ENCODE measurements at regions not wholly inside any gene's neighbourhood (a gene's known extent, or its start where the extent isn't known, plus 50 kb on each side); places are given as distances from the start of the nearest gene placed in this dataset.
"Not testable (repeated sequence)": the region's sequence is repeated elsewhere in the genome, so short reads cannot be mapped to it uniquely, and the experiment has no call there.

DNA sequence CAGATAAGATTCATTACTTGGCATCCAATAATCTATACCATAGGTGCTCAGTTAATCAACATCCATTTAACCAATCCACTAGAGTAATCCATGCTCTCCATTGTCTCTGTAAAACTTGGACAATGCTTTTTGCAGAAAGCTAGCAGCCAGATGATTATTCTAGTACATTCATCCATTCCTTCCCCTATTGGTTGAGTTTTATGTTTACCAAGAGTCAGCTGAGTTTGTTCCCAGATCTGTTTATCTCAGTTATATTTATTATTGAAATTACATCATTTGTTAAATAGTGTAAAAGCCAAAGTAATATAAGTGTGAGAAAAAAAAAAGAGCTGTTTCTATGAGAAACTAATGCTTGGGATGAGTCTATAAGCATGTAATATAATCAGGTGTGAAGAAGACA, 63.3 kb upstream of the TMC1 start:
- no peak for ATAC-seq
- TF ChIP-seq RARB (CRISPR knock-in tag; IDR thresholded peaks at IDR 0.05): no peak
- TF ChIP-seq TCF4 (CRISPR knock-in tag; IDR thresholded peaks at IDR 0.05; ENCODE audit: borderline replicate concordance): no peak
- no peak for TF ChIP-seq TOX (CRISPR knock-in tag; IDR thresholded peaks at IDR 0.05; ENCODE audit: borderline replicate concordance)
- no peak for TF ChIP-seq CSDC2 (CRISPR knock-in tag; IDR thresholded peaks at IDR 0.05)

DNA sequence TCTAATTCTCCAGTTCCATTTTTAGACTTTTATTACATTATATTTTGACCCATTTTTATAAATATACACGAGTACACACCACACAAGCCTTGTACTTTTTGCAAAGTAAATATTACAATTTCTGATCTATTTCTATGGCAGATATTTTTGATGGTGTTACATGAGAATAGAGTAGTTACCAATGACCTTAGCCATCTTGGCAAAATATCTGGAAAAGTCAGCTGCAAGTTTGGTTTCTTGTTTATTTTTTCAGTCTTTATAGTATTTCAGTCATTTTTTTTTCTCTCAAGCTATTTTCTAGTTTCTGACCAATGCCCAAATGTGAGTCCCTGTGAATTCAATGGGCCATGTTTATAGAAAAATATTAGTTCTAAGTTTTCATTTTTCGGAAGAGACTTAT, 64.0 kb upstream of the TMC1 start:
- no peak for TF ChIP-seq ARNTL (CRISPR knock-in tag; IDR thresholded peaks at IDR 0.05; ENCODE audit: borderline replicate concordance, low read depth)
- TF ChIP-seq, protein P1, sequence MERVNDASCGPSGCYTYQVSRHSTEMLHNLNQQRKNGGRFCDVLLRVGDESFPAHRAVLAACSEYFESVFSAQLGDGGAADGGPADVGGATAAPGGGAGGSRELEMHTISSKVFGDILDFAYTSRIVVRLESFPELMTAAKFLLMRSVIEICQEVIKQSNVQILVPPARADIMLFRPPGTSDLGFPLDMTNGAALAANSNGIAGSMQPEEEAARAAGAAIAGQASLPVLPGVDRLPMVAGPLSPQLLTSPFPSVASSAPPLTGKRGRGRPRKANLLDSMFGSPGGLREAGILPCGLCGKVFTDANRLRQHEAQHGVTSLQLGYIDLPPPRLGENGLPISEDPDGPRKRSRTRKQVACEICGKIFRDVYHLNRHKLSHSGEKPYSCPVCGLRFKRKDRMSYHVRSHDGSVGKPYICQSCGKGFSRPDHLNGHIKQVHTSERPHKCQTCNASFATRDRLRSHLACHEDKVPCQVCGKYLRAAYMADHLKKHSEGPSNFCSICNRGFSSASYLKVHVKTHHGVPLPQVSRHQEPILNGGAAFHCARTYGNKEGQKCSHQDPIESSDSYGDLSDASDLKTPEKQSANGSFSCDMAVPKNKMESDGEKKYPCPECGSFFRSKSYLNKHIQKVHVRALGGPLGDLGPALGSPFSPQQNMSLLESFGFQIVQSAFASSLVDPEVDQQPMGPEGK (CRISPR knock-in tag; IDR thresholded peaks at IDR 0.05; ENCODE audit: borderline replicate concordance): no peak
- no peak for ATAC-seq

DNA sequence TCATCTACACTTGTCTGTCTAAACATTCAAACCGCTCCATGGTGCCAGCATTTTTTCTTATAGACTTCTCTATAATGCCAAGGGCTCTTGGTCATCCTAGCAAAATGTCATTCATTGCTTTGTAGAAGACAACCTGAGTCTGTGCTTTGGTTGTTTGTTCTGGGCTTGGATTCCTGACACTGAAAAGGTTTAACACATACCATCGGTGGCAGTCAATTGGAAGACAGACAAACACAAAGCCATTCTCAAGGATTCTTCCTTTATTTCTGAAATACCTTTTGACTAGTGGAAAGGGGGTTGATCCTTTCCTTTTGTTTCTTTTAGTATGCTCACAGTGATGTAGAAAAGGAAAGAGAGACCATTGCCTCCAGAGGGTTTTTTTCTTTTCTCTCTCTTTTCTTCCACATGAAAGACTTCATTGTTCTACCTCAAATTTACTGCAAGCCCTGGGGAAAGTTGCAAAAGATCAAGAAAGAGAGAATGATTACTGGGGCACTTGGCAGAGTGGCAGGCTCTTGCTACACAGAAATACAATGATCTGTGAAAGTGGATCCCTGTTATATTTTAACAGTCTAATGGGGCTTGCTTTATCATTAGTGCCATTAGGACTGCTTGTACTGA, 66.4 kb upstream of the TMC1 start:
- no peak for ATAC-seq
- TF ChIP-seq TCF4 (CRISPR knock-in tag; IDR thresholded peaks at IDR 0.05; ENCODE audit: borderline replicate concordance) (no peak), RARB (CRISPR knock-in tag; IDR thresholded peaks at IDR 0.05) (no peak), CSDC2 (CRISPR knock-in tag; IDR thresholded peaks at IDR 0.05) (no peak), ZNF70 (CRISPR knock-in tag; IDR thresholded peaks at IDR 0.05) (no peak)
- TF ChIP-seq, protein P2, sequence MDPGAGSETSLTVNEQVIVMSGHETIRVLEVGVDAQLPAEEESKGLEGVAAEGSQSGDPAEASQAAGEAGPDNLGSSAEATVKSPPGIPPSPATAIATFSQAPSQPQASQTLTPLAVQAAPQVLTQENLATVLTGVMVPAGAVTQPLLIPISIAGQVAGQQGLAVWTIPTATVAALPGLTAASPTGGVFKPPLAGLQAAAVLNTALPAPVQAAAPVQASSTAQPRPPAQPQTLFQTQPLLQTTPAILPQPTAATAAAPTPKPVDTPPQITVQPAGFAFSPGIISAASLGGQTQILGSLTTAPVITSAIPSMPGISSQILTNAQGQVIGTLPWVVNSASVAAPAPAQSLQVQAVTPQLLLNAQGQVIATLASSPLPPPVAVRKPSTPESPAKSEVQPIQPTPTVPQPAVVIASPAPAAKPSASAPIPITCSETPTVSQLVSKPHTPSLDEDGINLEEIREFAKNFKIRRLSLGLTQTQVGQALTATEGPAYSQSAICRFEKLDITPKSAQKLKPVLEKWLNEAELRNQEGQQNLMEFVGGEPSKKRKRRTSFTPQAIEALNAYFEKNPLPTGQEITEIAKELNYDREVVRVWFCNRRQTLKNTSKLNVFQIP (CRISPR knock-in tag; IDR thresholded peaks at IDR 0.05; ENCODE audit: borderline replicate concordance, low read depth): no peak
- TF ChIP-seq, protein P3, sequence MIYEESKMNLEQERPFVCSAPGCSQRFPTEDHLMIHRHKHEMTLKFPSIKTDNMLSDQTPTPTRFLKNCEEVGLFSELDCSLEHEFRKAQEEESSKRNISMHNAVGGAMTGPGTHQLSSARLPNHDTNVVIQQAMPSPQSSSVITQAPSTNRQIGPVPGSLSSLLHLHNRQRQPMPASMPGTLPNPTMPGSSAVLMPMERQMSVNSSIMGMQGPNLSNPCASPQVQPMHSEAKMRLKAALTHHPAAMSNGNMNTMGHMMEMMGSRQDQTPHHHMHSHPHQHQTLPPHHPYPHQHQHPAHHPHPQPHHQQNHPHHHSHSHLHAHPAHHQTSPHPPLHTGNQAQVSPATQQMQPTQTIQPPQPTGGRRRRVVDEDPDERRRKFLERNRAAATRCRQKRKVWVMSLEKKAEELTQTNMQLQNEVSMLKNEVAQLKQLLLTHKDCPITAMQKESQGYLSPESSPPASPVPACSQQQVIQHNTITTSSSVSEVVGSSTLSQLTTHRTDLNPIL (CRISPR knock-in tag; IDR thresholded peaks at IDR 0.05; ENCODE audit: low read depth): no peak
- TF ChIP-seq, protein P1 (CRISPR knock-in tag; IDR thresholded peaks at IDR 0.05; ENCODE audit: borderline replicate concordance): no peak

DNA sequence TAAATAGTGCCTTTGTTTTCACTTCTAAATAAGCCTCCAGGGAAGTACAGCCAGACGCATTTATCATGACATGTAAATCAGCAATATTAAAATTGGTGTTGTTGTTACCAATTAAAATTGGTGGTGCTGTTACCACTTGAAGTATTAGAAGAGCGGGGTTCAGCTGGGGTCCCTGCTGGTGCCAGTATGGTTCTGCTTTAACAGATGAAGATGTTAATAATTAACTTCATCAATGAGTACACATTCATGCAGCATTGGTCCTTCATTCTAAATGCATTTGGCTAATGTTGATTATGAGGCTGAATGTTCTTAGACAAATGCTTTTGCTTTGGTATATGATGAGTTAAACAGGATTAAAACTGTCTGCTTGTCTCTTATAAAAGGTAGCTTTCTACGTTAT, 67.6 kb upstream of the TMC1 start:
- no peak for TF ChIP-seq ZNF8 (CRISPR knock-in tag; IDR thresholded peaks at IDR 0.05)
- ATAC-seq: no peak

DNA sequence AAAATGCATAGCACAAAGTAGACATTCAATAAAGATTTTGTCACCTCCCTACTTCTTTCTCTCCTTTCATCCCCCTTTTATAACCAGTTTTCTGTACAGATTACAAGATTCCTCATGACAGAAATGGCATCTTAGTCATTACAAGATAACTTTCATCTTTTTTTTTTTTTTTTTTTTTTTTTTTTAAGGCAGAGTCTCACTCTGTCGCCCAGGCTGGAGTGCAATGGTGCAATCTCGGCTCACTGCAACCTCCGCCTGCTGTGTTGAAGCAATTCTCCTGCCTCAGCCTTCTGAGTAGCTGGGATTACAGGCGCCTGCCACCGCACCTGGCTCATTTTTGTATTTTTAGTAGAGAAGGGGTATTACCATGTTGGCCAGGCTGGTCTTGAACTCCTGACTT, 75.2 kb upstream of the TMC1 start:
- not testable (repeated sequence) for ATAC-seq

DNA sequence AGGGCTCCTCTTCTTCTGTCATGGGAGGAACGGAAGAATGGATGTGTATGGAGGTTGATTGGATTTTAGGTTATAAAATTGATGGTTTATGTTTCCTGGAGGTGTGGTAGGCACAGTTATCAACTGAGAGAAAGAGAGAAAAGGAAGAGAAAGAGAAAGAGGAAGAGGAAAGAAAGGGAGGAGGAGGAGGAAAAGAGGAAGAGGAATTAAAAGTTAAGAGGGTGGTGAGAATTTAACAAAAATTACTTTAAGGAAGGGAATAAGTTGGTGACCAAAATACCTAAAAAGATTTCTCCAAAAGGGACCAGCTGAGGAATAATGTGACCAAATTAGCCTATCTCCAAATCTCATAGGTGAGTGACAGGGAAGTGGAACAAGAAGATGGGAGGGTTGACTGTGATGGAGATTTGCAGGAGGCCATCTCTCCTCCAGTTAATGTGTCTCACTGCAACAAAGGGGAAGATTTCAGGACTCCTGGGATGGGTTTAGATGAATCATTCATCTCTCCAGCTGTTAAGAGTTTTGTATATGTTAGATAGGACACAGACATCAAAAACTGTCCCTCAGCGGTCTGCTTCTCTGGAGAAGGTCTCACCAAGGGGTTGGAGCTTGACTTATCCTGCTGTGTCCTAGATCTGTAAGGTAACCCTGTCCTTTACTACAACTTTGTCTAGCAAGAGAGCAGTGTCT, 76.0 kb upstream of the TMC1 start:
- ATAC-seq: no peak
- TF ChIP-seq SNAI2 (CRISPR knock-in tag; IDR thresholded peaks at IDR 0.05) (no peak), ESRRG (CRISPR knock-in tag; IDR thresholded peaks at IDR 0.05) (no peak), ZFP3 (CRISPR knock-in tag; IDR thresholded peaks at IDR 0.05) (no peak), ZNF70 (CRISPR knock-in tag; IDR thresholded peaks at IDR 0.05) (no peak), ZC3H10 (CRISPR knock-in tag; IDR thresholded peaks at IDR 0.05) (no peak), ZNF565 (CRISPR knock-in tag; conservative IDR thresholded peaks at IDR 0.05; ENCODE audit: low read depth) (no peak), ZNF8 (CRISPR knock-in tag; IDR thresholded peaks at IDR 0.05) (no peak), ARNTL (CRISPR knock-in tag; IDR thresholded peaks at IDR 0.05; ENCODE audit: borderline replicate concordance, low read depth) (no peak), CSDC2 (CRISPR knock-in tag; IDR thresholded peaks at IDR 0.05) (no peak), PPARA (CRISPR knock-in tag; IDR thresholded peaks at IDR 0.05; ENCODE audit: borderline replicate concordance) (no peak), OSR1 (CRISPR knock-in tag; IDR thresholded peaks at IDR 0.05) (no peak), TCF4 (CRISPR knock-in tag; IDR thresholded peaks at IDR 0.05; ENCODE audit: borderline replicate concordance) (no peak), GLIS3 (CRISPR knock-in tag; IDR thresholded peaks at IDR 0.05) (no peak), ISL1 (CRISPR knock-in tag; IDR thresholded peaks at IDR 0.05) (no peak)
- TF ChIP-seq, protein P2 (CRISPR knock-in tag; IDR thresholded peaks at IDR 0.05; ENCODE audit: borderline replicate concordance, low read depth): no peak
- TF ChIP-seq, protein P1 (CRISPR knock-in tag; IDR thresholded peaks at IDR 0.05; ENCODE audit: borderline replicate concordance): no peak

All from SK-N-SH treated with all-trans-retinoic acid at 6 μM for 48 hours (cell line).